ENCODE measurements at regions not wholly inside any gene's neighbourhood (a gene's known extent, or its start where the extent isn't known, plus 50 kb on each side); places are given as distances from the start of the nearest gene placed in this dataset.
"Not testable (repeated sequence)": the region's sequence is repeated elsewhere in the genome, so short reads cannot be mapped to it uniquely, and the experiment has no call there.

GRCh38 chr14:38941488-38941887 lies 161.5 kb downstream of the SEC23A start:
- Mint-ChIP-seq H3K27me3 (peaks cover 2% of the 10 kb centered on the region), H3K27ac (no peak overlapping the region), H3K36me3 (no peaks in the 10 kb centered on the region), H3K4me1 (ENCODE audit: low read depth) (no peaks in the 10 kb centered on the region), H3K4me3 (no peak overlapping the region), H3K9me3 (no peaks in the 10 kb centered on the region)
- intact Hi-C loops (cut with micrococcal nuclease): no loop called here
- no peak for DNase-seq
- ChIA-PET CTCF (interaction anchor here (1.1 kb wide), 1 partner anchor 74 kb away, joined by 4 read pairs; no protein-coding TSS in a partner anchor), POLR2A (no interaction called here)

DNA sequence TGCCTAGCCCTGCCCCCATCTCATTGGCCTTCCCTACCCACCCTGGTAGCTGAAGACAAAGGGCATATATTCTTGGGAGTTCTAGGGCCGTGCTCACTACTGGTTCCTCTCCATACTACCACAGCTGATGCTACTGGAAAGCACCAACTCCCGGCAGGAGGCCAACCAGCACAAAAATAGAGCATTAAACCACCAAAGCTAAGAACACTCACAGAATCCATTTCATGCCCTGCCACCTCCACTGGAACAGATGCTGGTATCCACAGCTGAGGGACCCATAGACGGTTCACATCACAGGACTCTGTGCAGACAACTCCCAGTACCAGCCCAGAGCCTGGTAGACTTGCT lies 170.4 kb downstream of the SEC23A start:
- DNase-seq; H3K4me1 Mint-ChIP-seq (ENCODE audit: low read depth); H3K9me3 Mint-ChIP-seq; CTCF ChIA-PET; H3K36me3 Mint-ChIP-seq; H3K4me3 Mint-ChIP-seq; H3K27ac Mint-ChIP-seq; intact Hi-C loops (cut with micrococcal nuclease); POLR2A ChIA-PET: not testable (repeated sequence)
- H3K27me3 Mint-ChIP-seq: peaks cover 10% of the 10 kb centered on the region

- H3K27me3 Mint-ChIP-seq: peaks cover 10% of the 10 kb centered on the region
- no peaks in the 10 kb centered on the region for H3K9me3 Mint-ChIP-seq
- H3K4me1 Mint-ChIP-seq (ENCODE audit: low read depth): no peaks in the 10 kb centered on the region
- H3K36me3 Mint-ChIP-seq: no peaks in the 10 kb centered on the region
- POLR2A ChIA-PET: no interaction called here
- intact Hi-C loops (cut with micrococcal nuclease): no loop called here
- no peak for DNase-seq
- no peak overlapping the region for H3K27ac Mint-ChIP-seq
- CTCF ChIA-PET: interaction anchor here (0.5 kb wide), 1 partner anchor 44 kb away, joined by 3 read pairs; no protein-coding TSS in a partner anchor
- H3K4me3 Mint-ChIP-seq: no peak overlapping the region
Measured at GRCh38 chr14:38931969-38932652, 170.9 kb downstream of the SEC23A start.

DNA sequence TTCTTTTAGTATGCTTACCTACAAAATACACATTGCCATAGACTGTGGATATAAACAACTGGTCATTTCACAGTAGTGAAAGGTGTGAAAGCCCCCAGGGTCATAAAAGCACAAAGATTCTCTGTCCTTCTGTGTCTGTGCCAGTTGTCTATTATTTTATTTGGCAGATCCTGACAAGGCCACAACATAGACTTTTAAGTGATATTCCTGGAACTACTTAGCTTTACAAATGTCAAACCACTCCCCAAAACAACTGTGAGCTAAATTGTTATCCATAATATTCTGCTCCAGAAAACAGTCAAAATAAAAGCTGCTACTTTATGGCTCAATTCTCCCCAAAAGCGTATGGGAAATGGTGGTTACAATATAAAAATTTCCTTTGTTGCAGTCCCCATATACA lies 172.1 kb downstream of the SEC23A start:
- Mint-ChIP-seq H3K4me1 (ENCODE audit: low read depth) (no peaks in the 10 kb centered on the region), H3K27me3 (peaks cover 10% of the 10 kb centered on the region), H3K36me3 (no peaks in the 10 kb centered on the region), H3K4me3 (no peak overlapping the region), H3K9me3 (no peaks in the 10 kb centered on the region), H3K27ac (no peak overlapping the region)
- intact Hi-C loops (cut with micrococcal nuclease): no loop called here
- DNase-seq: no peak
- ChIA-PET CTCF (interaction anchor here (0.6 kb wide), 1 partner anchor 9 kb away, joined by 4 read pairs; no protein-coding TSS in a partner anchor), POLR2A (no interaction called here)

DNA sequence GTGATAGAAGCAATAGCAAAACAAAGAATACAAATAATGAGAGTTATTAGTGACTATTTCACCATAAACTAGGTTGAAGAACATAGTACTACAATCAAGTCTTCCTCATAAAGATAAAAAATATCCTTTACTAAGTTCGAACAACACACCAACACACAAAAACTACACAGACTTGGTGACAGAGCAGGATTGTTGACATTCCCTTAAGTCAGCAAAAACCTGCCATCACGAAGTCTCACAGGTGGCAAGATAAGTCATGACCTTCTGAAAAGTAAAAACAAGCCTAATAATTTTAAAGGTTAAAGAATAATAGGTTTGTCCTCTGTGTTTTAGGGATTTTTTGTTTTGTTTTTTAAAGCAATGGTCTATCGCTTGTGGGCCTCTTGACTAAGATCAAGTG lies 173.0 kb downstream of the SEC23A start:
- ChIA-PET POLR2A (no interaction called here), CTCF (no interaction called here)
- Mint-ChIP-seq H3K27me3 (peaks cover 10% of the 10 kb centered on the region), H3K4me3 (no peak overlapping the region), H3K9me3 (no peaks in the 10 kb centered on the region), H3K4me1 (ENCODE audit: low read depth) (no peaks in the 10 kb centered on the region), H3K27ac (no peak overlapping the region), H3K36me3 (no peaks in the 10 kb centered on the region)
- intact Hi-C loops (cut with micrococcal nuclease): no loop called here
- no peak for DNase-seq

DNA sequence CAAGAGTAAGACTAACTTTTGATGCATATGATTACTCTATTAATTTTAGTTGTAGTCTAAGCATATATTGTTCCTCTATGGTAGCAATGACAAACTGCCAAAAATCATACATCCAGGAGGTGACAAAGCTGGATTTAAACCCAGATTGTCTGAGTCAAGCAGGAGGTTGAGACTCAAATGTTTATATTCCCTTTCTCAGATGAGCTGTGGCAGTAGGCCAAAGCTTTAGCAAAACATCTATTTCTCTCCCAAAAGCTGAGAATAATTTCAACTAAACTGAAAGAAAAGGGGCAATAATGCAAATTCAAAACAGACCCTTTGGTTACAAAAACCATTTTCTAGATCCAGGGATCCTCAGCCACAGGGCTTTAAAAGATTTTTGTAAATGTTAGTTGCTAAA lies 173.6 kb downstream of the SEC23A start:
- no peak for DNase-seq
- POLR2A ChIA-PET: no interaction called here
- no peaks in the 10 kb centered on the region for H3K9me3 Mint-ChIP-seq
- no peak overlapping the region for H3K27ac Mint-ChIP-seq
- intact Hi-C loops (cut with micrococcal nuclease): no loop called here
- H3K36me3 Mint-ChIP-seq: no peaks in the 10 kb centered on the region
- H3K27me3 Mint-ChIP-seq: peaks cover 10% of the 10 kb centered on the region
- no peak overlapping the region for H3K4me3 Mint-ChIP-seq
- CTCF ChIA-PET: no interaction called here
- no peaks in the 10 kb centered on the region for H3K4me1 Mint-ChIP-seq (ENCODE audit: low read depth)

DNA sequence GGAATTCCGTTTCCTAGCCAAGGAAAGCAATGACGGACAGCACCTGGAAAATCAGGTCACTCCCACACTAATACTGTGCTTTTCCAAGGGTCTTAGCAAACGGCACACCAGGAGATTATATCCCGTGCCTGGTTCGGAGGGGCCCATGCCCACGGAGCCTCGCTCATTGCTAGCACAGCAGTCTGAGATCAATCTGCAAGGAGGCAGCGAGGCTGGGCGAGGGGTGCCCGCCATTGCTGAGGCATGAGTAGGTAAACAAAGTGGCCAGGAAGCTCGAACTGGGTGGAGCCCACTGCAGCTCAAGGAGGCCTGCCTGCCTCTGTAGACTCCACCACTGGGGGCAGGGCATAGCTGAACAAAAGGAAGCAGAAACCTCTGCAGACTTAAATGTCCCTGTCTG lies 181.1 kb downstream of the SEC23A start:
- H3K9me3 Mint-ChIP-seq; intact Hi-C loops (cut with micrococcal nuclease); H3K36me3 Mint-ChIP-seq; CTCF ChIA-PET; H3K27ac Mint-ChIP-seq; H3K4me3 Mint-ChIP-seq; H3K27me3 Mint-ChIP-seq; H3K4me1 Mint-ChIP-seq (ENCODE audit: low read depth); DNase-seq; POLR2A ChIA-PET: not testable (repeated sequence)

GRCh38 chr14:38915125-38915524 lies 187.9 kb downstream of the SEC23A start:
- Mint-ChIP-seq H3K9me3 (peaks cover 2% of the 10 kb centered on the region), H3K27me3 (no peaks in the 10 kb centered on the region), H3K4me1 (ENCODE audit: low read depth) (no peaks in the 10 kb centered on the region), H3K27ac (no peak overlapping the region), H3K36me3 (no peaks in the 10 kb centered on the region), H3K4me3 (no peak overlapping the region)
- ChIA-PET CTCF (no interaction called here), POLR2A (no interaction called here)
- no peak for DNase-seq
- intact Hi-C loops (cut with micrococcal nuclease): no loop called here

- no peak for DNase-seq
- POLR2A ChIA-PET: no interaction called here
- Mint-ChIP-seq H3K27me3 (no peaks in the 10 kb centered on the region), H3K4me1 (ENCODE audit: low read depth) (no peaks in the 10 kb centered on the region), H3K27ac (no peak overlapping the region), H3K9me3 (no peaks in the 10 kb centered on the region), H3K36me3 (no peaks in the 10 kb centered on the region), H3K4me3 (no peak overlapping the region)
- CTCF ChIA-PET: no interaction called here
- intact Hi-C loops (cut with micrococcal nuclease): no loop called here
Measured at GRCh38 chr14:38910092-38910491, 192.9 kb downstream of the SEC23A start.

GRCh38 chr14:38904959-38905358 lies 198.1 kb downstream of the SEC23A start:
- no peak for DNase-seq
- no peak overlapping the region for H3K4me3 Mint-ChIP-seq
- H3K36me3 Mint-ChIP-seq: no peaks in the 10 kb centered on the region
- no peak overlapping the region for H3K27ac Mint-ChIP-seq
- no peaks in the 10 kb centered on the region for H3K9me3 Mint-ChIP-seq
- H3K4me1 Mint-ChIP-seq (ENCODE audit: low read depth): no peaks in the 10 kb centered on the region
- intact Hi-C loops (cut with micrococcal nuclease): no loop called here
- ChIA-PET POLR2A (no interaction called here), CTCF (no interaction called here)
- no peaks in the 10 kb centered on the region for H3K27me3 Mint-ChIP-seq

- Mint-ChIP-seq H3K4me3 (no peak overlapping the region), H3K9me3 (no peaks in the 10 kb centered on the region), H3K27me3 (no peaks in the 10 kb centered on the region), H3K4me1 (ENCODE audit: low read depth) (no peaks in the 10 kb centered on the region), H3K36me3 (no peaks in the 10 kb centered on the region), H3K27ac (no peak overlapping the region)
- ChIA-PET CTCF (no interaction called here), POLR2A (no interaction called here)
- DNase-seq: no peak
- intact Hi-C loops (cut with micrococcal nuclease): no loop called here
Measured at GRCh38 chr14:38901791-38902190, 201.2 kb downstream of the SEC23A start.

GRCh38 chr14:38900887-38901286 lies 202.1 kb downstream of the SEC23A start:
- no peaks in the 10 kb centered on the region for H3K27me3 Mint-ChIP-seq
- no peak for DNase-seq
- POLR2A ChIA-PET: no interaction called here
- CTCF ChIA-PET: no interaction called here
- H3K36me3 Mint-ChIP-seq: no peaks in the 10 kb centered on the region
- no peak overlapping the region for H3K27ac Mint-ChIP-seq
- no peaks in the 10 kb centered on the region for H3K4me1 Mint-ChIP-seq (ENCODE audit: low read depth)
- no peak overlapping the region for H3K4me3 Mint-ChIP-seq
- H3K9me3 Mint-ChIP-seq: no peaks in the 10 kb centered on the region
- intact Hi-C loops (cut with micrococcal nuclease): no loop called here

- no peak overlapping the region for H3K27ac Mint-ChIP-seq
- POLR2A ChIA-PET: no interaction called here
- intact Hi-C loops (cut with micrococcal nuclease): no loop called here
- H3K4me1 Mint-ChIP-seq (ENCODE audit: low read depth): no peaks in the 10 kb centered on the region
- DNase-seq: no peak
- peaks cover 7% of the 10 kb centered on the region for H3K27me3 Mint-ChIP-seq
- no peaks in the 10 kb centered on the region for H3K9me3 Mint-ChIP-seq
- no peak overlapping the region for H3K4me3 Mint-ChIP-seq
- CTCF ChIA-PET: no interaction called here
- H3K36me3 Mint-ChIP-seq: no peaks in the 10 kb centered on the region
Measured at GRCh38 chr14:38887696-38888095, 215.3 kb downstream of the SEC23A start.

Measured in activated CD4-positive, alpha-beta memory T cell treated with anti-CD3 and anti-CD28 coated beads for 36 hours (primary cell).